GM12872 (cell line): ENCODE measurements at regions not wholly inside any gene's neighbourhood (a gene's known extent, or its start where the extent isn't known, plus 50 kb on each side); places are given as distances from the start of the nearest gene placed in this dataset.

Experiments
- CTCF ChIP-seq: IDR thresholded peaks from 3 replicates; pipeline ENCODE4 v1.5.1; 2011; ENCODE audit warnings: low read depth, mild to moderate bottlenecking, low read length, moderate library complexity; ENCODE audit not compliant: insufficient read depth

GRCh38 chr5:136836093-136836492 is 470.7 kb upstream of the TRPC7 start:
- TF ChIP-seq CTCF, result no peak

GRCh38 chr5:136820848-136821247 is 455.5 kb upstream of the TRPC7 start:
- no peak for TF ChIP-seq CTCF

- TF ChIP-seq CTCF, result no peak
Measured at GRCh38 chr5:136819526-136820302, 454.4 kb upstream of the TRPC7 start.

- TF ChIP-seq CTCF, result no peak
Measured at GRCh38 chr5:136816327-136816726, 451.0 kb upstream of the TRPC7 start.

- no peak for TF ChIP-seq CTCF
Measured at GRCh38 chr5:136814619-136815378, 449.5 kb upstream of the TRPC7 start.

- TF ChIP-seq CTCF, result no peak
Measured at GRCh38 chr5:136811551-136811950, 446.2 kb upstream of the TRPC7 start.

- no peak for TF ChIP-seq CTCF
Measured at GRCh38 chr5:136811086-136811485, 445.7 kb upstream of the TRPC7 start.
